ENCODE measurements at regions not wholly inside any gene's neighbourhood (a gene's known extent, or its start where the extent isn't known, plus 50 kb on each side); places are given as distances from the start of the nearest gene placed in this dataset.

DNA sequence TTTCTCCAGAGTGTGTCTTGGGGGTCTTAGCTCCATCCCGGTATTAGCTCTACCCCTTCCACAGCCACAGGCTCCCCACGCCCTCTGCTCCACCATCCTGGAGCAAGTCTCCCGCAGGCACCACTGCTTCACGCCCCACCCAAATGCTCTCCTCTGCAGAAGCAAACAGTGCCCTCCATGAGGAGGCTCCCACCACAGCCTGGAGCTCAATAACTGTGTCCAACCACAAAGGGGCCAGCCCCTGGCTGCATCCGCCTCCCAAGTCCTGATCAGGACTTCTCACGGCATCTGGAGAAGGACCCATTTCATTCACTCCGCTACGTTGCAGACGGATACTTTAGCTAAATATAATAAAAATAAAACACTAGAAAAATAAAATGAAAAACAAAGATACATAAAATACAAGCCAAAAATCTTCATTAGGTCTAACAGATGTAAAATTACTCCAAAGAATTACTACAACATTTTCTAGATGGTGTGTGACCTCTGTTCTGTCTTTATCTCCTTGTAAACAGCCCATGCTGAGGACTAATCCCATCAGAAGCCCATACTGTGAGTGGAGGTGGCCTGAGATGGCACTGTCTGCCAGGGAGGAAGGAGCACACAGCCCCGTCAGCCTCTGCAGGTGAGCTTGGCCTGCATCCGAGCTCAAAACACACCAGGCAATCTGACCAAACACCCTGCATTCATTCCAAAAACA is 210.8 kb upstream of the RAB6C start:
- Histone ChIP-seq H3K36me3 (no peaks in the 10 kb centered on the region), H3K4me1 (no peaks in the 10 kb centered on the region), H3K9me3 (no peaks in the 10 kb centered on the region), H3K27ac (no peak overlapping the region), H3K27me3 (peaks cover 0 to 20% of the 10 kb centered on the region in 2 donors), H3K4me3 (no peak overlapping the region)
- ATAC-seq (no peak), DNase-seq (no peak)
- intact Hi-C loops (cut with DNase I) = no loop called here
- TF ChIP-seq, protein P1, sequence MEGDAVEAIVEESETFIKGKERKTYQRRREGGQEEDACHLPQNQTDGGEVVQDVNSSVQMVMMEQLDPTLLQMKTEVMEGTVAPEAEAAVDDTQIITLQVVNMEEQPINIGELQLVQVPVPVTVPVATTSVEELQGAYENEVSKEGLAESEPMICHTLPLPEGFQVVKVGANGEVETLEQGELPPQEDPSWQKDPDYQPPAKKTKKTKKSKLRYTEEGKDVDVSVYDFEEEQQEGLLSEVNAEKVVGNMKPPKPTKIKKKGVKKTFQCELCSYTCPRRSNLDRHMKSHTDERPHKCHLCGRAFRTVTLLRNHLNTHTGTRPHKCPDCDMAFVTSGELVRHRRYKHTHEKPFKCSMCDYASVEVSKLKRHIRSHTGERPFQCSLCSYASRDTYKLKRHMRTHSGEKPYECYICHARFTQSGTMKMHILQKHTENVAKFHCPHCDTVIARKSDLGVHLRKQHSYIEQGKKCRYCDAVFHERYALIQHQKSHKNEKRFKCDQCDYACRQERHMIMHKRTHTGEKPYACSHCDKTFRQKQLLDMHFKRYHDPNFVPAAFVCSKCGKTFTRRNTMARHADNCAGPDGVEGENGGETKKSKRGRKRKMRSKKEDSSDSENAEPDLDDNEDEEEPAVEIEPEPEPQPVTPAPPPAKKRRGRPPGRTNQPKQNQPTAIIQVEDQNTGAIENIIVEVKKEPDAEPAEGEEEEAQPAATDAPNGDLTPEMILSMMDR (IDR thresholded peaks at IDR 0.05) = no peak

DNA sequence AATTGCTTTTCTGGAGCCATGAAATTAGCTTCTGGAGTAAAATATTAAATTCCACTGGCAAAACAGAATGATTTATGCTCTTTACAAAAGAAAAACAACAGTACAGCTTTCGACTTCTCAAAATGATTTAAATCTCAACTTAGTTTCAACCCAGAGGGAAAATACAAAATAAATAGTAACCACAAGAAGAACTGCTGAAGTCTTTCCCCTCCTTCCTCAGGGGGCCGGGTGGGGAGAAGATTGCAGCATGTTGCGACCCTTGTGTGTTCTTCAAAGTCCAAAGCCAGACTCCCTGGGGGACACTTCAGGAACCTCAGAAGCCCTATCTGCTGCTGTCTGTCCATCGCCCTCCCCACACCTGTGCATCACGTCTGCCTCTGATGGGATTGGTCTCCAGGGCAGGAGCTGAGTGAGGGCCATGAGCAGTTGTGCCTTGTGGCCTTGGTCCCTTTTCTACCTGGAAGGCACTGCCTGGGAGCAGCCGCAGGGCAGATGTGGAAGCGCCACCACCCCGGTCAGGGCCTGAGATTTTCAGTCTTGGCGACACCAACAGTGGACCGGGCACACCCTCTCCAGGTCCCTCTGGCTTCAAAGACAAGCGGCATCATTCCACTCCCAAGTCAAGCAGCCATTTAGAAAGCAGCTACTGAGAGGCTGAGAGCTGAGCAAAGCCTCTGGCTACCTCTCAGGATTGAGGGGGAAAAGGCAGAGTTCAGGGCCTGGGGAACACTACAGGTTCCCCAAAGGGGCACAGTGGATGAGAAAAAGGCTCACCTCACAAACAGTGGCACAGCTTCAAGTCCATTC is 210.1 kb upstream of the RAB6C start:
- intact Hi-C loops (cut with DNase I) = no loop called here
- no peak overlapping the region for H3K4me3 ChIP-seq
- TF ChIP-seq, protein P1 (IDR thresholded peaks at IDR 0.05) = no peak
- peaks cover 0 to 20% of the 10 kb centered on the region in 2 donors for H3K27me3 ChIP-seq
- DNase-seq = no peak
- no peaks in the 10 kb centered on the region for H3K4me1 ChIP-seq
- no peaks in the 10 kb centered on the region for H3K36me3 ChIP-seq
- peaks cover 0 to 1% of the 10 kb centered on the region in 2 donors for H3K9me3 ChIP-seq
- no peak for ATAC-seq
- H3K27ac ChIP-seq = no peak overlapping the region

DNA sequence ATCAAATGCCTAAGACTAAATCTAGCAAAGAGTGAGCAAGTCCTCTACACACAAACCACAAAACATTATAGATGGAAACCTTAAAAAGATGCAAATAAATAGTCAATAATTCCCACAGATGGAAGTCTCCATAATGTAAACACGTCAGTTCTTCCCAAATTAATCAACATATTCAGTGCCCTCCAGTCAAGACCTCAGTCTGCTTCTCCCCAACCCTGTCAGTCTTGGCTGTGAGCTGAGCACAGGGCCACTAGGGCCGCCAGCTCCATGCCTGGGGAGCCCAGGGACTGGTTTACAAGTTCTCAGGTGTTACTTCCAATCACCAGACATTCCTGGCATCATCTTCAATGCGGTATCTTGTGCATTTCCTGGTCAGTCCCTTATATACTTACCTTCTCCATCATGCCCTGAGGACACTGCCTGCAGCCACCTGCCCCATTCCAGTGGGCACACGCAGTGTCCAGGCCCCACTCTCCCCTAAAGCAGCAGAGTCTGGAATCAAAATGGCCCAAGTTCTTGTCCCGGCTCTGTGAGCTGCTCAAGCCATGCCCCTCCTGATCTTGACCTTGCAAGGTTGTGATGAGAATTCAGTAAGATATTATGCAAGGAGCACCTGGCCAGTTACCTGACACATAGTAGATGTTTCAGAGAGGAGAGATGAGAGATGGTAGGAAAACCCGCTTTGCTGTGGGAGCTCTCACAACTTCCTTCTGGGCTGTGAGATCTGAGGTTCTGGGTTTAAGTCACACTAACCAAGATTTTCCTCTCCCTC is 207.9 kb upstream of the RAB6C start:
- Histone ChIP-seq H3K27me3 (peaks cover 0 to 2% of the 10 kb centered on the region in 2 donors), H3K36me3 (no peaks in the 10 kb centered on the region), H3K9me3 (peaks cover 0 to 1% of the 10 kb centered on the region in 2 donors), H3K27ac (no peak overlapping the region), H3K4me1 (no peaks in the 10 kb centered on the region), H3K4me3 (no peak overlapping the region)
- ATAC-seq = no peak
- TF ChIP-seq, protein P1 (IDR thresholded peaks at IDR 0.05) = no peak
- intact Hi-C loops (cut with DNase I) = no loop called here
- DNase-seq = no peak

DNA sequence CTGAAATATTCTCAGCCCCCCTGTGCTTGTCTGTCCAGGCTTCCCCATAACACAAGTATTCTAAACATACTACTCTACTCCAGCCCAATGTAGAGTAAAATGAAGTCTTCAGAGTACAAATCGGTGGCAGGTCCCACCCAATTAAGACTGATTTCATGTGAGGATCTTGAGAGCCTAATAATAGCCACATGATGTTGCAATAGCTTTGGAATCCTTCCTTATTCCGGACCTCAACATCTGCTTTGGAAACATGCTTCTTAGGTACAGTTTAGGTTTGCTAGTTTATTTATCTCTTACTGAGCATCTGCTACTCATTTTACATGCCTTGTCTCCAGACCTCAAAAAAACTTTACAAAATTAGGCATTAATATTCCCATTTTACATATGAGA is 207.3 kb upstream of the RAB6C start:
- intact Hi-C loops (cut with DNase I) = no loop called here
- H3K27me3 ChIP-seq = no peaks in the 10 kb centered on the region
- no peak overlapping the region for H3K27ac ChIP-seq
- no peak overlapping the region for H3K4me3 ChIP-seq
- no peaks in the 10 kb centered on the region for H3K36me3 ChIP-seq
- peaks cover 0 to 1% of the 10 kb centered on the region in 2 donors for H3K9me3 ChIP-seq
- DNase-seq (no peak), ATAC-seq (no peak)
- no peaks in the 10 kb centered on the region for H3K4me1 ChIP-seq
- TF ChIP-seq, protein P1 (IDR thresholded peaks at IDR 0.05) = no peak
